BLaER1 (cell line): ENCODE measurements at regions not wholly inside any gene's neighbourhood (a gene's known extent, or its start where the extent isn't known, plus 50 kb on each side); places are given as distances from the start of the nearest gene placed in this dataset.

Experiments used
- H3K27ac ChIP-seq: shearing (Covaris generic); formaldehyde crosslinking; 2 replicates; pipeline ENCODE4 v1.8.1; 2022
- H3K27me3 ChIP-seq: shearing (Covaris generic); formaldehyde crosslinking; 2 replicates; pipeline ENCODE4 v1.8.1; 2022
- H3K36me3 ChIP-seq: shearing (Covaris generic); formaldehyde crosslinking; 2 replicates; pipeline ENCODE4 v1.8.1; 2022
- H3K4me1 ChIP-seq: shearing (Covaris generic); formaldehyde crosslinking; 2 replicates; pipeline ENCODE4 v1.8.1; 2022
- H3K4me2 ChIP-seq: shearing (Covaris generic); formaldehyde crosslinking; 2 replicates; pipeline ENCODE4 v1.8.1; 2022
- H3K4me3 ChIP-seq: shearing (Covaris generic); formaldehyde crosslinking; 2 replicates; pipeline ENCODE4 v1.8.1; 2022
- H3K9ac ChIP-seq: shearing (Covaris generic); formaldehyde crosslinking; 2 replicates; pipeline ENCODE4 v1.8.1; 2022
- H3K9me3 ChIP-seq: shearing (Covaris generic); formaldehyde crosslinking; 2 replicates; pipeline ENCODE4 v1.8.1; 2022
- H4K20me1 ChIP-seq: shearing (Covaris generic); formaldehyde crosslinking; 2 replicates; pipeline ENCODE4 v1.8.1; 2022
- Cebpa-rat ChIP-seq: shearing (Covaris generic); IDR thresholded peaks from 2 replicates; pipeline ENCODE4 v1.8.1; 2022

- no peaks in the 10 kb centered on the region for H3K9me3 ChIP-seq
- no peaks in the 10 kb centered on the region for H4K20me1 ChIP-seq
- no peak for TF ChIP-seq Cebpa-rat
- H3K27ac ChIP-seq: no peak overlapping the region
- H3K27me3 ChIP-seq: no peaks in the 10 kb centered on the region
- no peak overlapping the region for H3K9ac ChIP-seq
- H3K4me3 ChIP-seq: no peak overlapping the region
- peaks cover 11% of the 10 kb centered on the region; the same call in 1 of the 2 replicates for H3K4me1 ChIP-seq
- H3K36me3 ChIP-seq: no peaks in the 10 kb centered on the region
- no peak overlapping the region for H3K4me2 ChIP-seq
These were observed 157.1 kb downstream of the PHLDA1 start for GRCh38 chr12:75874441-75874840.

- Histone ChIP-seq H3K36me3 (no peaks in the 10 kb centered on the region), H3K9ac (no peak overlapping the region), H3K9me3 (no peaks in the 10 kb centered on the region), H4K20me1 (no peaks in the 10 kb centered on the region), H3K4me2 (no peak overlapping the region), H3K27ac (no peak overlapping the region), H3K4me1 (peaks cover 7% of the 10 kb centered on the region; the same call in 1 of the 2 replicates), H3K27me3 (no peaks in the 10 kb centered on the region), H3K4me3 (no peak overlapping the region)
- TF ChIP-seq Cebpa-rat: no peak
These were observed 158.8 kb downstream of the PHLDA1 start for GRCh38 chr12:75872762-75873161.

GRCh38 chr12:75870878-75871277 is 160.7 kb downstream of the PHLDA1 start:
- Histone ChIP-seq H3K4me3 (no peak overlapping the region), H3K36me3 (no peaks in the 10 kb centered on the region), H3K4me1 (no peaks in the 10 kb centered on the region), H4K20me1 (no peaks in the 10 kb centered on the region), H3K27me3 (no peaks in the 10 kb centered on the region), H3K9ac (no peak overlapping the region), H3K27ac (no peak overlapping the region), H3K4me2 (no peak overlapping the region), H3K9me3 (peaks cover 9% of the 10 kb centered on the region; the same call in 1 of the 2 replicates)
- TF ChIP-seq Cebpa-rat: no peak

GRCh38 chr12:75868501-75868900 is 163.1 kb downstream of the PHLDA1 start:
- Histone ChIP-seq H3K4me2 (no peak overlapping the region), H3K27ac (no peak overlapping the region), H4K20me1 (no peaks in the 10 kb centered on the region)

GRCh38 chr12:75865315-75865714 is 166.3 kb downstream of the PHLDA1 start:
- Histone ChIP-seq H3K4me3 (no peak overlapping the region), H3K4me1 (no peaks in the 10 kb centered on the region), H3K9me3 (peaks cover 9% of the 10 kb centered on the region; the same call in 1 of the 2 replicates), H3K9ac (no peak overlapping the region), H3K36me3 (no peaks in the 10 kb centered on the region), H3K27me3 (no peaks in the 10 kb centered on the region), H3K27ac (no peak overlapping the region), H3K4me2 (no peak overlapping the region), H4K20me1 (no peaks in the 10 kb centered on the region)
- no peak for TF ChIP-seq Cebpa-rat

More at GRCh38 chr12:75868501-75868900, 163.1 kb downstream of the PHLDA1 start:
- peaks cover 9% of the 10 kb centered on the region; the same call in 1 of the 2 replicates for H3K9me3 ChIP-seq
- no peaks in the 10 kb centered on the region for H3K36me3 ChIP-seq
- no peak overlapping the region for H3K4me3 ChIP-seq
- no peaks in the 10 kb centered on the region for H3K4me1 ChIP-seq
- no peak for TF ChIP-seq Cebpa-rat
- H3K9ac ChIP-seq: no peak overlapping the region
- H3K27me3 ChIP-seq: no peaks in the 10 kb centered on the region

GRCh38 chr12:75864161-75864560 is 167.4 kb downstream of the PHLDA1 start:
- no peaks in the 10 kb centered on the region for H3K36me3 ChIP-seq
- no peak overlapping the region for H3K27ac ChIP-seq
- H4K20me1 ChIP-seq: no peaks in the 10 kb centered on the region
- no peaks in the 10 kb centered on the region for H3K27me3 ChIP-seq
- no peaks in the 10 kb centered on the region for H3K4me1 ChIP-seq
- no peak for TF ChIP-seq Cebpa-rat
- peaks cover 9% of the 10 kb centered on the region; the same call in 1 of the 2 replicates for H3K9me3 ChIP-seq
- no peak overlapping the region for H3K9ac ChIP-seq
- H3K4me3 ChIP-seq: no peak overlapping the region
- no peak overlapping the region for H3K4me2 ChIP-seq

DNA sequence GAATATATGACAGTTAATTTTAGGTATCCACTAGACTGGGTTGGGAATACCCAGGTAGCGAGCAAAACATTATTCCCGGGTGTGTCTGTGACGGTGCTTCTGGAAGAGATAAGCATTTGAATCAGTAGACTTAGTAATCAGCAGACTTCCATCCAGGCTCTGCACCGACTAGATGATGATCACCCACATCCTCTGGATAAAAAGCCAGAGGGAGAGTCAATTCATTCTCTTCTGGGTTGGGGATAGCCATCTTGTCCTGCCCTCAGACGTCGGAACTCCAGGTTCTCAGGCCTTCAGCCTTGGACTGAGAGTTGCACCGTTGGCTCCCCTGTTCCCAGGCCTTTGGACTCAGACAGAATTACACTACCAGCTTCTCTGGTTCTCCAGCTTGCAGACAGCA is 168.0 kb downstream of the PHLDA1 start:
- no peaks in the 10 kb centered on the region for H3K27me3 ChIP-seq
- H3K9ac ChIP-seq: no peak overlapping the region
- no peak for TF ChIP-seq Cebpa-rat
- H3K4me1 ChIP-seq: no peaks in the 10 kb centered on the region
- no peak overlapping the region for H3K4me3 ChIP-seq
- no peaks in the 10 kb centered on the region for H4K20me1 ChIP-seq
- peaks cover 9% of the 10 kb centered on the region; the same call in 1 of the 2 replicates for H3K9me3 ChIP-seq
- no peak overlapping the region for H3K27ac ChIP-seq
- no peaks in the 10 kb centered on the region for H3K36me3 ChIP-seq
- H3K4me2 ChIP-seq: no peak overlapping the region

DNA sequence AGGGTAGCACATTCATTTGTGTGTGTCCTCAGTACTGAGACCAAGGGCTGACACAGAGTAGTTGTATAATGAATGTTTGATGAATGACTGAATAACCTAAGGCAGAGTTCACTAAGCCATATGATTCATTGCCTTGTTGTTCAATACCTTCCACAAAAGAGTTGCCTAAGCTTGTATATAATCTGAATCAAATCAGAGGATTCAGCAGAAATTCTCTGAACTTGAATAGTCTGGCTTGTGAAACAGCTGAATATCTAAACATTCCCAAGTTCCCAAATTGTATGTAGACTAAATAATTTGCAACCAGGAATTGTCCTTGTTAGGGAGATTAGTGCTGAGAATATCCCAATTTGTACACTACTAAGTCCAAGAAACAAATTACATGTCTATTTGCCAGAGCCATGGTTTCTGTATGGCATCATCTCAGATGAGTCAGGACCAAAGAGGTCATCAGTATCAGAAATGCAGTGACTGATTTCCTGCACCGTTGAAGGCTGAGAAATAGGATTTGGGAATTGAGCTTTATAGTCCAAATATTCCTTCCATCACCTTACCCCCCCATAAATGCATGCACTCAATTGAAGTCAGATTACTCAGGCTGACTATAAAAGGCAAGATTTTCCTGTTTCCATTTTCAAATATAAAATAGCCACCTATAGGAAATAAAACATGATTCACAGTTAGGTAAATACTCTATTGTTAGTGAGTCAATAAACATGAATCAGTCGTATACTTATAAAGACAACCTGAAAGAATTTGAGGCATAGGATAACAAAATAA is 168.7 kb downstream of the PHLDA1 start:
- Histone ChIP-seq H3K9ac (no peak overlapping the region), H3K36me3 (no peaks in the 10 kb centered on the region), H3K27ac (no peak overlapping the region), H3K4me2 (no peak overlapping the region), H3K4me3 (no peak overlapping the region), H4K20me1 (no peaks in the 10 kb centered on the region), H3K9me3 (peaks cover 9% of the 10 kb centered on the region; the same call in 1 of the 2 replicates), H3K4me1 (no peaks in the 10 kb centered on the region), H3K27me3 (no peaks in the 10 kb centered on the region)
- TF ChIP-seq Cebpa-rat: no peak

DNA sequence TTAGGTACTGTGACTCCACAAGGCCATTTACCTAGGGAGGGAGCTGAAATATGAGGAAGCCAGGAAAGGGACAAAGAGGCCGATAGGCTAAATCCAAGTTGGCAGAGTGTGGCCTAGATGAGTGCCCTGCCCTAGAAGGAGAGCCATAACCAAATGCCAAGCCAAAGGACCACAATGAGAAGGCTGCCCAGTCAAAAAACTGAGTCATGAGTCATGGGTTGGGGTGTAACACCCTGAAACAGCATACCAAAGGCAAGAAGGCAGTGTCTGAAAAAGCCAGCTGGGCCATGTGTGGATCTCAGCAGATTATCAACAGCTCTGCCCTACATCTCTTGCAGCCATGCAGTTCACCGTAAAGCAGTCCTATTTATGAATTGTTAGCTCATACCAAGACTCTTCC is 171.7 kb downstream of the PHLDA1 start:
- H3K9ac ChIP-seq: no peak overlapping the region
- no peak overlapping the region for H3K4me2 ChIP-seq
- H3K27me3 ChIP-seq: no peaks in the 10 kb centered on the region
- H3K36me3 ChIP-seq: no peaks in the 10 kb centered on the region
- no peaks in the 10 kb centered on the region for H3K9me3 ChIP-seq
- H3K4me1 ChIP-seq: peaks cover 20% of the 10 kb centered on the region
- no peak for TF ChIP-seq Cebpa-rat
- H3K4me3 ChIP-seq: no peak overlapping the region
- H4K20me1 ChIP-seq: no peaks in the 10 kb centered on the region
- no peak overlapping the region for H3K27ac ChIP-seq

- H3K27me3 ChIP-seq: no peaks in the 10 kb centered on the region
- H3K4me1 ChIP-seq: peaks cover 52% of the 10 kb centered on the region
- H3K4me2 ChIP-seq: peak overlapping the region; percentile 17
- no peak for TF ChIP-seq Cebpa-rat
- no peak overlapping the region for H3K27ac ChIP-seq
- no peaks in the 10 kb centered on the region for H3K9me3 ChIP-seq
- no peaks in the 10 kb centered on the region for H3K36me3 ChIP-seq
- no peaks in the 10 kb centered on the region for H4K20me1 ChIP-seq
- H3K4me3 ChIP-seq: no peak overlapping the region
- no peak overlapping the region for H3K9ac ChIP-seq
These were observed 175.3 kb downstream of the PHLDA1 start for GRCh38 chr12:75856235-75856634.
